Endothelial cell of umbilical vein (primary cell): ENCODE measurements at regions not wholly inside any gene's neighbourhood (a gene's known extent, or its start where the extent isn't known, plus 50 kb on each side); places are given as distances from the start of the nearest gene placed in this dataset.

Source experiments
- BruUV-seq: library from RNA; stranded (reverse); fragments of 400-500 nt; replicated peaks from 2 replicates; lab custom pipeline; 2021; lab: Mats Ljungman, UMichigan
- CTCF ChIA-PET: fragments of 300-600, 350-600 bp; sonication (Branson Sonifier 250); formaldehyde crosslinking; loops from one replicate; lab custom pipeline; 2021; ENCODE audit warnings: antibody characterized with exemption, inconsistent platforms; lab: Charles Lee
- POLR2A ChIA-PET: fragments of 300-600, 350-600 bp; sonication (Branson Sonifier 250); formaldehyde crosslinking; loops from one replicate; lab custom pipeline; 2021; ENCODE audit warnings: antibody characterized with exemption, inconsistent platforms; lab: Charles Lee
- DNase-seq: peaks from one replicate; pipeline ENCODE4 v3.0.0-alpha.2; 2011; ENCODE audit warnings: low read depth, low spot score
- FAIRE-seq: peaks from 2 replicates; lab custom pipeline; 2011; peaks lifted over from hg19 to GRCh38; lab: Jason Lieb, UNC
- H2AFZ ChIP-seq: 2 replicates; pipeline ENCODE4 v1.6.0; 2012; ENCODE audit warnings: low read depth, low read length, control low read depth, inconsistent platforms
- H3K27ac ChIP-seq: 2 replicates; pipeline ENCODE4 v1.5.1; 2011; ENCODE audit warnings: low read depth, mild to moderate bottlenecking, control low read depth, low read length, moderate library complexity; ENCODE audit not compliant: insufficient read depth
- H3K27me3 ChIP-seq, 2 experiments: 2 replicates each; pipeline versions ENCODE4 v1.6.0 to v1.6.1; 2011; ENCODE audit warnings: low read length in 2 of 2, mixed read lengths in 1 of 2; ENCODE audit not compliant: control insufficient read depth in 2 of 2, insufficient read depth in 2 of 2
- H3K36me3 ChIP-seq, 2 experiments: 2 replicates in 1 of 2; 3 replicates in 1 of 2; pipeline ENCODE4 v1.5.1; 2011; ENCODE audit warnings: low read length in 2 of 2, mild to moderate bottlenecking in 1 of 2, moderate library complexity in 1 of 2; ENCODE audit not compliant: control insufficient read depth in 2 of 2, insufficient read depth in 2 of 2; ENCODE audit errors: extremely low read depth in 1 of 2
- H3K4me1 ChIP-seq: 3 replicates; pipeline ENCODE4 v1.5.1; 2011; ENCODE audit warnings: mild to moderate bottlenecking, low read length; ENCODE audit not compliant: control insufficient read depth, insufficient read depth; ENCODE audit errors: extremely low read depth
- H3K4me2 ChIP-seq: 2 replicates; pipeline ENCODE4 v1.6.1; 2011; ENCODE audit warnings: low read length, control low read depth, mixed read lengths; ENCODE audit not compliant: insufficient read depth
- H3K4me3 ChIP-seq, 3 experiments: fragments of 200-600 bp in 1 of 3; sonication (generic), shearing (Covaris generic) in 1 of 3; replicated peaks in 1 of 3; 2 replicates each; pipeline ENCODE4 v1.5.1; 2011 to 2016; ENCODE audit warnings: control low read depth in 3 of 3, low read length in 3 of 3, mild to moderate bottlenecking in 2 of 3, inconsistent platforms in 1 of 3, low read depth in 1 of 3, moderate library complexity in 1 of 3; ENCODE audit not compliant: insufficient read depth in 1 of 3
- H3K79me2 ChIP-seq: 2 replicates; pipeline ENCODE4 v1.6.0; 2012; ENCODE audit warnings: low read length, inconsistent platforms; ENCODE audit not compliant: control insufficient read depth, insufficient read depth
- H3K9ac ChIP-seq: replicated peaks from 2 replicates; pipeline ENCODE3; 2011; ENCODE audit warnings: low read length, control low read depth; ENCODE audit not compliant: insufficient read depth; ENCODE audit errors: extremely low read depth
- H3K9me1 ChIP-seq: replicated peaks from 3 replicates; pipeline ENCODE4 v1.6.0; 2011; ENCODE audit warnings: mild to moderate bottlenecking, low read length; ENCODE audit not compliant: control insufficient read depth, insufficient read depth; ENCODE audit errors: extremely low read depth
- H3K9me3 ChIP-seq: replicated peaks from 2 replicates; pipeline ENCODE4 v1.5.1; 2012; ENCODE audit warnings: low read length, inconsistent platforms; ENCODE audit not compliant: control insufficient read depth, insufficient read depth
- H4K20me1 ChIP-seq: replicated peaks from 2 replicates; pipeline ENCODE3; 2011; ENCODE audit warnings: mild to moderate bottlenecking, low read length; ENCODE audit not compliant: control insufficient read depth, insufficient read depth; ENCODE audit errors: extremely low read depth
- EZH2 ChIP-seq: IDR thresholded peaks from 2 replicates; pipeline ENCODE4 v1.6.1; 2012; ENCODE audit warnings: borderline replicate concordance, low read depth, mild to moderate bottlenecking, moderate library complexity, low read length, inconsistent platforms; ENCODE audit not compliant: severe bottlenecking
- FOS ChIP-seq: IDR thresholded peaks from 2 replicates; pipeline ENCODE4 v1.6.1; 2011; ENCODE audit warnings: mild to moderate bottlenecking, low read length, moderate library complexity, borderline replicate concordance; ENCODE audit not compliant: insufficient read depth
- GATA2 ChIP-seq: IDR thresholded peaks from 2 replicates; pipeline ENCODE4 v1.7.0; 2011; ENCODE audit warnings: low read depth, mild to moderate bottlenecking, moderate library complexity, mixed read lengths, low read length; ENCODE audit not compliant: insufficient read length, insufficient read depth
- JUN ChIP-seq: IDR thresholded peaks from 2 replicates; pipeline ENCODE4 v1.6.1; 2011; ENCODE audit warnings: borderline replicate concordance, low read depth; ENCODE audit not compliant: insufficient read length, insufficient read depth
- MYC ChIP-seq: IDR thresholded peaks from one replicate; pipeline ENCODE4 v1.6.1; 2011; ENCODE audit warnings: mild to moderate bottlenecking, low read depth, low read length
- POLR2A ChIP-seq: IDR thresholded peaks from 2 replicates; pipeline ENCODE4 v1.6.1; 2012; ENCODE audit warnings: low read depth, mild to moderate bottlenecking, control low read depth, low read length
- POLR2AphosphoS5 ChIP-seq: IDR thresholded peaks from 2 replicates; pipeline ENCODE4 v1.6.1; 2012; ENCODE audit warnings: low read depth, mild to moderate bottlenecking, control low read depth, low read length, moderate library complexity; ENCODE audit not compliant: insufficient read depth
- dilution Hi-C: fragments of 300-500 bp; cut with MboI; formaldehyde crosslinking; loops from one replicate; pipeline ENCODE4 v1.15.0; 2019; ENCODE audit warnings: low sequenced_read_pairs; ENCODE audit not compliant: extremely low pct_ligation_motif_present
- intact Hi-C: fragments of 100-400 bp; cut with micrococcal nuclease; formaldehyde crosslinking; loops from one replicate; pipeline ENCODE4 v1.10.0; 2022
- TF ChIP-seq, protein P1 (sequence below): IDR thresholded peaks from 2 replicates; pipeline ENCODE4 v1.6.1; 2011; ENCODE audit not compliant: insufficient read depth, insufficient read length
- TF ChIP-seq, protein P2 (sequence below), 2 donors: IDR thresholded peaks; 1 replicate in 1 of 2; 2 replicates in 1 of 2; pipeline ENCODE4 v1.5.1; 2011; ENCODE audit warnings: low read length in 2 of 2, mild to moderate bottlenecking in 2 of 2, moderate library complexity in 2 of 2, control low read depth in 1 of 2, inconsistent platforms in 1 of 2, low read depth in 1 of 2; ENCODE audit not compliant: insufficient read depth in 1 of 2; ENCODE audit errors: extremely low read depth in 1 of 2

DNA sequence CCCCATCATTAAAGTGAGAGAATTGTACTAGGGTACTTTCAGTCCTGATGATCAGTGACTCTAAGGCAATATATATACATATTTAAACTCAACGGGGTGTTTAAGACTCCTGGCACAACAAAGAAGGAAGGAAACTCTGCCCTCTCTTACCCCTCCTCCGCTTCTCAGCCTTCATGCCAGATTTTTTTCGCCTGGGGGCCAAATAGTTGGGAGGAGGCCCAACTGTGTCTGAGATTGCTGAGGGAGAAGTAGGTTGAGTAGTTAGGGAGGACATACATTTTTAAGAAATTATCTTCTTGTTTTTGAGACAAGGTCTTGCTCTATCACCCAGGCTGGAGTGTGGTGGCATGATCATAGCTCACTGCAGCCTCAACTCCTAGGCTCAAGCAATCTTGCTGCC lies 127.7 kb upstream of the SHB start:
- no TSS peak for BruUV-seq
- H3K79me2 ChIP-seq = no peaks in the 10 kb centered on the region
- no peak overlapping the region for H2AFZ ChIP-seq
- ChIA-PET CTCF (interaction anchor here (1.1 kb wide), 1 partner anchor 36 kb away, joined by 3 read pairs; no protein-coding TSS in a partner anchor), POLR2A (no interaction called here)
- H3K4me2 ChIP-seq = no peak overlapping the region
- no peak overlapping the region for H3K9ac ChIP-seq
- no peaks in the 10 kb centered on the region for H4K20me1 ChIP-seq
- TF ChIP-seq FOS (no peak), GATA2 (no peak), EZH2 (no peak), MYC (no peak), POLR2A (no peak), JUN (no peak), POLR2AphosphoS5 (no peak)
- TF ChIP-seq, protein P1, sequence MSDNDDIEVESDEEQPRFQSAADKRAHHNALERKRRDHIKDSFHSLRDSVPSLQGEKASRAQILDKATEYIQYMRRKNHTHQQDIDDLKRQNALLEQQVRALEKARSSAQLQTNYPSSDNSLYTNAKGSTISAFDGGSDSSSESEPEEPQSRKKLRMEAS = no peak
- TF ChIP-seq, protein P2, sequence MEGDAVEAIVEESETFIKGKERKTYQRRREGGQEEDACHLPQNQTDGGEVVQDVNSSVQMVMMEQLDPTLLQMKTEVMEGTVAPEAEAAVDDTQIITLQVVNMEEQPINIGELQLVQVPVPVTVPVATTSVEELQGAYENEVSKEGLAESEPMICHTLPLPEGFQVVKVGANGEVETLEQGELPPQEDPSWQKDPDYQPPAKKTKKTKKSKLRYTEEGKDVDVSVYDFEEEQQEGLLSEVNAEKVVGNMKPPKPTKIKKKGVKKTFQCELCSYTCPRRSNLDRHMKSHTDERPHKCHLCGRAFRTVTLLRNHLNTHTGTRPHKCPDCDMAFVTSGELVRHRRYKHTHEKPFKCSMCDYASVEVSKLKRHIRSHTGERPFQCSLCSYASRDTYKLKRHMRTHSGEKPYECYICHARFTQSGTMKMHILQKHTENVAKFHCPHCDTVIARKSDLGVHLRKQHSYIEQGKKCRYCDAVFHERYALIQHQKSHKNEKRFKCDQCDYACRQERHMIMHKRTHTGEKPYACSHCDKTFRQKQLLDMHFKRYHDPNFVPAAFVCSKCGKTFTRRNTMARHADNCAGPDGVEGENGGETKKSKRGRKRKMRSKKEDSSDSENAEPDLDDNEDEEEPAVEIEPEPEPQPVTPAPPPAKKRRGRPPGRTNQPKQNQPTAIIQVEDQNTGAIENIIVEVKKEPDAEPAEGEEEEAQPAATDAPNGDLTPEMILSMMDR (IDR thresholded peaks at IDR 0.05; ENCODE audit: extremely low read depth in 1 of 2, insufficient read depth in 1 of 2, low read depth in 1 of 2, low read length in 2 of 2) = no peak
- intact Hi-C loops (no loop called here), dilution Hi-C loops (no loop called here)
- no peak for FAIRE-seq
- no peaks in the 10 kb centered on the region for H3K4me1 ChIP-seq
- peaks cover 2 to 8% of the 10 kb centered on the region in 2 experiments for H3K27me3 ChIP-seq
- H3K9me3 ChIP-seq = no peaks in the 10 kb centered on the region
- no peaks in the 10 kb centered on the region for H3K36me3 ChIP-seq
- no peak overlapping the region for H3K27ac ChIP-seq
- H3K9me1 ChIP-seq = no peaks in the 10 kb centered on the region
- H3K4me3 ChIP-seq = no peak overlapping the region
- no peak for DNase-seq
